ENCODE measurements at regions not wholly inside any gene's neighbourhood (a gene's known extent, or its start where the extent isn't known, plus 50 kb on each side); places are given as distances from the start of the nearest gene placed in this dataset.
"Not testable (repeated sequence)": the region's sequence is repeated elsewhere in the genome, so short reads cannot be mapped to it uniquely, and the experiment has no call there.

GRCh38 chr6:119418084-119418483 is 68.5 kb upstream of the MAN1A1 start:
- not testable (repeated sequence) for DNase-seq

DNA sequence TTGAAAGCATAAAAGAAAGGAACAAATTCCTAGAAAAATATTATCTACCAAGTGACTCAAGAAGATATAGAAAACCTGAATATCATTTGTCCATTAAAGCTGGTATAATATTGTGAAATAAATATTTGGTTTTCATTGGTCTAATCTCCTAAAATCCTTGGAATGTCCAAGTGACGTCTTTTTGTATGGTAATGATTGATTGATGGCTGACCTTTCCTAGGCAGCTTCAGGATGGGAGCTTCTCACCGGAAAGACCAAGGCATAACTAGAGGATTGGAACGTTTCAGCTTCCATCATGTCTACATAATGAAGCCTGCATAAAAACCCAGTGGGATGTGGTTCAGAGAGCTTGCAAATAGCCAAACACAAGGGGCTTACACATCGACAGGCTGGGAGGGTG is 57.6 kb upstream of the MAN1A1 start:
- DNase-seq: no peak

- DNase-seq: not testable (repeated sequence)
These were observed 55.6 kb upstream of the MAN1A1 start for GRCh38 chr6:119405114-119405513.
